ENCODE measurements at regions not wholly inside any gene's neighbourhood (a gene's known extent, or its start where the extent isn't known, plus 50 kb on each side); places are given as distances from the start of the nearest gene placed in this dataset.
"Not testable (repeated sequence)": the region's sequence is repeated elsewhere in the genome, so short reads cannot be mapped to it uniquely, and the experiment has no call there.

GRCh38 chr12:58316926-58317325 is 375.6 kb downstream of the ATP23 start:
- DNase-seq = no peak

GRCh38 chr12:58321414-58321813 is 380.0 kb downstream of the ATP23 start:
- DNase-seq = no peak

- DNase-seq = no peak
Observed at GRCh38 chr12:58323676-58324075, 382.3 kb downstream of the ATP23 start.

DNA sequence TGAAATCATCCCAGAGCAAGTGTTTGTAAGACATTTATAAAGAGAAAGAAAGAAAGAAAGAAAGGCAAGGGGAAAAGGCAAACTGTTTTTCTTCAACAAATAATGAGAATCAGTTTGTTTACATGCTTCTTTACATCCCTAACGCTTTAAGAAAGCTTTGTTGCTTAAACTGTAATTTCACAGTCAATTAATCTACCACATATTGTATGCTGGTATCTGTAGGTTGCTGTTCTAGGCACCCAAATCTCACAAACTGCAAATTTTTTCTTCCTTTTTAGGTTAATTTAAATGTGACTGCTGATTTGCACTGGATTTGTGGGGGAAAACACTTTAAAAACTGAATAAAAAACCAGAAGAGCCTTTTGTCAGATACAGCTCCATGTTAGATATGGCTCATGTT is 384.2 kb downstream of the ATP23 start:
- DNase-seq = no peak

DNA sequence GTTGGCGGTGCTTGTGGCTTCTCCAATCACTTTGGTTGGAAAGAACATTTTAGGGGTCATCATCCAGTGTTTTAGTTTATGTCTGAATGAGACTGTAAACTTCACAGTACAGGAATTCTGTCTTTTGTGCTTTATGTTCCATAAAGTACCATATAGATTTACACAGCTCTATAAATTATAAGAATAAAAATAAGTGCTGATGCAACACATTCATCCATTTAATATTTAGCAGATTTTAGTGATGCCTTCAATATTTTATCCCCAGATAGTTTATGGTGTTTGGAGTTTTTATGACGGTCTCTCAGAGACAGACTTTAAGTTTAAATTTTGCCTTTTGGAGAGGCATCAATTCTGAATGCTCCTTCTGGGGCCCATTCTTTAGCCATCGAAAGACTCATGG is 385.2 kb downstream of the ATP23 start:
- DNase-seq = no peak

- DNase-seq = not testable (repeated sequence)
Observed at GRCh38 chr12:58336581-58337242, 395.3 kb downstream of the ATP23 start.

GRCh38 chr12:58337539-58337938 is 396.2 kb downstream of the ATP23 start:
- not testable (repeated sequence) for DNase-seq

GRCh38 chr12:58341791-58342190 is 400.4 kb downstream of the ATP23 start:
- no peak for DNase-seq

GRCh38 chr12:58342736-58343135 is 401.4 kb downstream of the ATP23 start:
- DNase-seq = no peak

GRCh38 chr12:58346032-58346632 is 404.8 kb downstream of the ATP23 start:
- peak; percentile 66 for DNase-seq

GRCh38 chr12:58347188-58347587 is 405.8 kb downstream of the ATP23 start:
- DNase-seq = no peak

DNA sequence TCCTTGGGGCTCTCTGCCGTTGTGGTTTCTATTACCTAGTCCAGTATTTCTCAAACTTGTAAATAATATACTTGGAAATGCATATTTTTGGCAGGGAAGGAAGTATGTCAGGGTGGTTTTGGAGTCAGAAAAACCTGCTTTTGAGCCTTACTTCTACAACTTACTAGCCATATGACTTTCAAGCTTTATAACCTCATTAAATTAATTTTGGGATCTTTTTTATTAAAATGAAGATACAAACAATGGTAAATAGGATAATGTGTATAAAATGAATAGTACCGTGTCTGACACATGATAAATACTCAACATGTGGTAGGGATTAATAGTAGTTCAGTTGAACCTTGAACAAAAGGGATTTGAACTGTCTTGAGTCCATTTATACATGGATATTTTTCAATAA is 406.3 kb downstream of the ATP23 start:
- DNase-seq = no peak

GRCh38 chr12:58349161-58349560 is 407.8 kb downstream of the ATP23 start:
- no peak for DNase-seq

DNA sequence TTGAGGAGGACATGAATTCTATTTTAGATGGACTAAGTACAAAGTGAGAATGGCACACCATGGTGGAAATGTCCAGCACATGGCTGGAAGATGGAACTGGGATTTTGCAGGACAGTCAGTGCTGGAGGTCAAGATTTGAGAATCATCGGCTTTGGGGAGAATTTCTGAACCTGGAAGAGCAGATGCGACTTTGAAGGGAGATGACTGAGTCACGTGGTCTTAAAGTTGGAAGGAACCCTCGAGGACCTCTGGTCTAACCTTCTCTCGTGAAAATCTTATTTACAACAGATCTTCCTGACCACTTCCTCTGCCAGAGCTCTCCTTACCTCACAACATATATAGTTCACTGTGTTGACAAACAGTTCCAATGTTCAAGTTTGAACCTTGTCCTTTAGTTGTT is 415.4 kb downstream of the ATP23 start:
- no peak for DNase-seq

DNA sequence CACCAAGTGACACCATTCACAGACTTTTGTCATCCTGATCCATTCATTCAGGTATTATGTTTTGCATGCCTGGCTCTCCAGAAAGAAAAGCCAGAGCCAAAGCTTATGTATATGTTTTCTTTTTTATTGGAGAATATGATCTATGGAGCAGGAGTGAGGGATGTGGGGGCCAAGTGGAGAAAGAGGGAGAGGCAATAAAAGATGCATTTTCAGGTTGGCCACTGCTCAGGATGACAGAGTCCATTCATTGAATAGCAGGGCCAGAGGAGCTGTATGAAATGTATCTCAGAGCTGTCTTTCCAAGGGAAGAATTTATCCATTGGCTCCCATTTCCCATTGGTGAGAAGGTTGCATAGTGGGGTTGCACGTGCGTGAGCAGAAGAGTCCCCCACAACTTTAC is 416.1 kb downstream of the ATP23 start:
- no peak for DNase-seq

DNA sequence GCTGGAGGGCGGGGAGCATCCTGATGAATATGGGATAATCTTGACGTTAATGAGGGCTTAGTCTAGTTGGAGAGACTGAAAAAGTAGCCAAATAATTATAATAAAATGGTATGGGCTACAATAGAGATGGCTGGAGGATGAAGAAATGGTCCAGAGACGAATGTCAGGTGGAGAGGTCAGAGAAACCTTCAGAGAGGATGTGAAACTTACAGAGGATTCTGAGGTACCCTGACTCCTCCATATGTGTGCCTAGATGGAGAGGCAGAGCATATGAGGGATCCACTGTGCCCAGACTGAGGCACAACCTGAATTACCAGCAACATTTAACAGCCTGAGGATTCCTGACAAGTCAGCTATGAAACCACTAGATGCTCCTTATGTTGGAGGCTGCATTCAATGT is 417.0 kb downstream of the ATP23 start:
- no peak for DNase-seq

GRCh38 chr12:58359084-58359483 is 417.7 kb downstream of the ATP23 start:
- no peak for DNase-seq

GRCh38 chr12:58361056-58361455 is 419.7 kb downstream of the ATP23 start:
- no peak for DNase-seq

- no peak for DNase-seq
Observed at GRCh38 chr12:58363971-58364370, 422.6 kb downstream of the ATP23 start.

GRCh38 chr12:58364389-58365086 is 423.2 kb downstream of the ATP23 start:
- DNase-seq = no peak

DNA sequence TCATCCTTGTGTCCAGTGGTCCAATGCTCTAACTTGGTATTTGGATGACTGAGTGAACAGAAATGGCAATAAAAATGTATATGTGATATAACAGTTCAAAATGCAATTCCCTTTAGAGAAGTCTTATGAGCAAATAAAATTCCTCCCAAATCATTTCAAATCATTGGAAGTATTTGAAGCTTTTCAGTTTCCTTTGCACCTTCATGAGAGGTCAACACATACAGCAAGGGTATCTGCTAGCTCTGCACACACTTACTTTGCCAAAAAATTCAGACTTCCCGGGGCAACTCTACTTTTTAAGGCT is 423.7 kb downstream of the ATP23 start:
- no peak for DNase-seq

DNA sequence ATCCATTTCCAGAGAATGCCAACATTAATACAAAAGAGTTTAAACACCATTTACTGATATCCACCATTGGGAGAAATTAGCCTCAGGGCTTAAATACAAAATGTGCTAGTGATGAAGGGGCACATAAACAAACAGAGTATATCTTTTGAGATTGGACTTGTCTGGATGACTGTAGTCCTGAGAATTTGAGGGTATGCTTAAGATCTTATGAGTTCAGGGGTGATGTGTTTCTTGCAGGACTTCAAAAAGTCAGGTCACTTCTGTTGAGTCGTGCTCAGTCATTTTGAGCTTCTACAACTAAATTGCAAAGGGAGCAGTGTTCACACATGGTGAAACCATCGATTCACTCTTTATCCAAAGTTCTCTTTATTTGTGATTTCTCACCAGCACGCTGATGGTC is 425.7 kb downstream of the ATP23 start:
- no peak for DNase-seq

DNA sequence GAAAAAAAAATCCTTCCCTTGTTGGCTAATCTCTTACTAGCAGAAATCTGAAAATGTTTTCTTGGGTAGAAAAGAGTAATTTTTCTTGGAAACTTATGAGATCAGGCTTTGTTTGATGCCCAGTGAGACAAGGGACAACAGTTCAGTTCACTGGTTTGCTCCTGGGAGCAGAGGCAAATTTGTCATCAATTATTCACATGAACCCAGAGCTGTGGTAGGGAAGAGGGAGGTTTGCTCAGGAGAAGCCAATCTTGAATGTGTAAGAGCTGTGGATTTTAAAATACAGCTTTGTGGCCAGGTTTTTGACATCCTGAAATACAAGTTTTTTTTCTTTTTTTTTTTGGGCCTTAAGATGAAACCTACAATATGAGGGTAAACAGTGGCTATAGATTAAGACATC is 426.6 kb downstream of the ATP23 start:
- DNase-seq = no peak

DNA sequence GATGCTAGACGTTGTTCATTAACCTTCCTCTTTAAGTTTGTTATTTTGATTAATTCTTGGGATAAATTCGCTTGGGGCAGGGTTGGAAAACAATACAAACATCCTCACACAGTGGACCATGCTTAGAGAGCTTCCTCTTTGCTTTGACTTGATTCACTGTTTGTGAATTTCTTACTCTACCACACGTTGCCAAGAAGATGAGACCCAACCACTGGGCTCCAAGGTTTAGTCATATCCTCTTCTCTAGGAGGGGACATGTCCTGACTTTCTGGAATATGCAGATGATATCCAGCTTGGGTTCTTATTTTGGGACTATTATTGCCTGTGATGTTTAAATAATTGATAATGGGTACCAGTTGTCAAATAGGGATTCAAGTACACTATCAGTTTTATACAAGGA is 428.2 kb downstream of the ATP23 start:
- no peak for DNase-seq

DNA sequence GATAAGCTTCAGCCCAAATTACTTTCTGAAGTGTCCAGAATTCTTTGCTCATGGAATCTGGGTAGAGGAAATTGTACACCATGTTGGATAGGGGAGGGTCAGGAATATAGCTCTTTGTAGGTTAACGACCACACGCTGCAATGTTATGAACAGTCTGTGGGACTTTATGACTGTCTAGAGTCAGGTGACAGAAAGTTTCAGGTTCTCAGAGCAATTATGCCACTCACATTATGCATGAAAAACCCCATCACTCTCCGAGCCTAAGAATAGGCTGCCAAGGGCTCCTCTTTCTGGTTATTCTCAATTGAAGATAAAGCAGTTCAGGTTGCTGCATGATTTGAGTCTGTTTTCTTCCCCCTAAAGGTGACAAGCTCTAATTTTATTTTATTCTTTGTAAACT is 430.9 kb downstream of the ATP23 start:
- DNase-seq = no peak

Data from NCI-H1417 treated with DMSO at 0.1 percent for 48 hours (cell line).